Spleen (tissue), 11 donors: ENCODE measurements at regions not wholly inside any gene's neighbourhood (a gene's known extent, or its start where the extent isn't known, plus 50 kb on each side); places are given as distances from the start of the nearest gene placed in this dataset.
"Not testable (repeated sequence)": the region's sequence is repeated elsewhere in the genome, so short reads cannot be mapped to it uniquely, and the experiment has no call there.

ENCODE experiments used
- DNase-seq: peaks from one replicate; pipeline ENCODE4 v3.0.0-alpha.2; 2020
- H3K27ac ChIP-seq, 8 donors: fragments of 200-600 bp; sonication (generic) in 7 of 8; 1 replicate in 4 of 8; 2 replicates in 4 of 8; pipeline versions ENCODE4 v1.5.0 to v1.8.0; 2016 to 2021; ENCODE audit warnings: inconsistent platforms in 4 of 8, mild to moderate bottlenecking in 4 of 8, moderate library complexity in 1 of 8
- H3K27me3 ChIP-seq, 7 donors: fragments of 200-600 bp; sonication (generic) in 6 of 7; replicated peaks in 1 of 7; 1 replicate in 4 of 7; 2 replicates in 3 of 7; pipeline versions ENCODE4 v1.5.0 to v1.8.0; 2016 to 2021; ENCODE audit warnings: inconsistent platforms in 3 of 7, mild to moderate bottlenecking in 1 of 7
- H3K36me3 ChIP-seq, 6 donors: fragments of 200-600 bp; sonication (generic) in 5 of 6; 1 replicate in 4 of 6; 2 replicates in 2 of 6; pipeline versions ENCODE4 v1.5.0 to v1.8.0; 2016 to 2021; ENCODE audit warnings: inconsistent platforms in 2 of 6
- H3K4me1 ChIP-seq, 6 donors: fragments of 200-600 bp; sonication (generic) in 5 of 6; 1 replicate in 3 of 6; 2 replicates in 3 of 6; pipeline versions ENCODE4 v1.5.0 to v1.8.0; 2016 to 2021; ENCODE audit warnings: inconsistent platforms in 3 of 6
- H3K4me3 ChIP-seq, 8 donors: fragments of 200-600 bp; sonication (generic) in 7 of 8; 1 replicate in 4 of 8; 2 replicates in 4 of 8; pipeline versions ENCODE4 v1.5.0 to v1.8.0; 2016 to 2021; ENCODE audit warnings: inconsistent platforms in 4 of 8, mild to moderate bottlenecking in 4 of 8, moderate library complexity in 2 of 8
- H3K9me3 ChIP-seq, 8 donors: fragments of 200-600 bp; sonication (generic) in 7 of 8; 1 replicate in 4 of 8; 2 replicates in 4 of 8; pipeline versions ENCODE4 v1.5.0 to v1.8.0; 2016 to 2021; ENCODE audit warnings: inconsistent platforms in 4 of 8
- CTCF ChIP-seq, 11 experiments: fragments of 200-600 bp in 7 of 11; fragments of 450-650 bp in 4 of 11; sonication (generic) in 4 of 11; IDR thresholded peaks in 8 of 11; conservative IDR thresholded peaks in 3 of 11; 1 replicate in 7 of 11; 2 replicates in 4 of 11; pipeline versions ENCODE4 v1.4.0 to v1.8.0; 2016 to 2021; ENCODE audit warnings: antibody characterized with exemption in 11 of 11, inconsistent platforms in 4 of 11, mild to moderate bottlenecking in 1 of 11
- POLR2A ChIP-seq, 3 donors: fragments of 450-650 bp; IDR thresholded peaks; one replicate each; pipeline ENCODE4 v1.5.1; 2017; ENCODE audit warnings: antibody characterized with exemption in 3 of 3, mild to moderate bottlenecking in 1 of 3
- POLR2AphosphoS5 ChIP-seq, 3 donors: sonication (generic); formaldehyde crosslinking; IDR thresholded peaks; one replicate each; pipeline ENCODE4 v1.5.1; 2017; ENCODE audit warnings: antibody characterized with exemption in 3 of 3
- WGBS, 5 donors: extraction: QIAGEN DNeasy Blood & Tissue Kit in 3 of 5; methylation state at CpG; one replicate each; pipeline versions ENCODE4 v1.1.5 to v1.1.7; 2013 to 2018; 5-methylcytosine and 5-hydroxymethylcytosine counted together
- intact Hi-C: fragments of 100-400 bp; cut with DNase I; formaldehyde crosslinking; loops from one replicate; pipeline ENCODE4 v1.15.0; 2023; ENCODE audit warnings: low total_unique reads
- donor health status: healthy with polysubstance abuse.
- donor health status: DM: no; HTN: no; CAD: no; lungs with moderate emphysema.
- donor health status: DM: no; HTN: no; CAD: no.
- donor health status: Bipolar disorder and iron deficiency.
- donor health status: healthy.
- donor health status: DM: no; HTN: no; CAD: no.
- donor health status: DM: yes; HTN: yes; CAD: no.

GRCh38 chr10:8163824-8164223, 109.3 kb downstream of the GATA3 start:
- H3K4me1 ChIP-seq, result no peaks in the 10 kb centered on the region
- intact Hi-C loops, result no loop called here
- TF ChIP-seq CTCF (IDR thresholded peaks at IDR 0.05 in 8 of 11, conservative IDR thresholded peaks at IDR 0.05 in 3 of 11) (no peak), POLR2A (IDR thresholded peaks at IDR 0.05) (no peak), POLR2AphosphoS5 (IDR thresholded peaks at IDR 0.05) (no peak)
- H3K4me3 ChIP-seq, result no peak overlapping the region
- H3K27ac ChIP-seq, result no peak overlapping the region
- no peaks in the 10 kb centered on the region for H3K36me3 ChIP-seq
- no peaks in the 10 kb centered on the region for H3K27me3 ChIP-seq
- peaks cover 0 to 33% (median 25%) of the 10 kb centered on the region in 8 donors for H3K9me3 ChIP-seq
- WGBS, 5 donors, result 83 to 96% (median 92%) methylated on average over 2 of the region's 2 CpGs
- DNase-seq, result no peak

GRCh38 chr10:8164640-8165039, 110.2 kb downstream of the GATA3 start:
- H3K4me1 ChIP-seq, intact Hi-C loops, H3K27ac ChIP-seq, H3K27me3 ChIP-seq, H3K36me3 ChIP-seq, DNase-seq, H3K4me3 ChIP-seq: not testable (repeated sequence)
- 89 to 97% (median 91%) methylated on average over 1 of the region's 1 CpG for WGBS, 5 donors
- peaks cover 0 to 41% (median 33%) of the 10 kb centered on the region in 8 donors for H3K9me3 ChIP-seq

GRCh38 chr10:8168836-8169235, 114.3 kb downstream of the GATA3 start:
- Histone ChIP-seq H3K27ac (no peak overlapping the region), H3K9me3 (peaks cover 0 to 46% (median 36%) of the 10 kb centered on the region in 8 donors), H3K4me3 (no peak overlapping the region), H3K4me1 (no peaks in the 10 kb centered on the region), H3K27me3 (no peaks in the 10 kb centered on the region), H3K36me3 (no peaks in the 10 kb centered on the region)
- intact Hi-C loops, result no loop called here
- DNase-seq, result no peak
- no peak for TF ChIP-seq POLR2A (IDR thresholded peaks at IDR 0.05)
- TF ChIP-seq POLR2AphosphoS5 (IDR thresholded peaks at IDR 0.05), result no peak
- TF ChIP-seq CTCF (IDR thresholded peaks at IDR 0.05 in 8 of 11, conservative IDR thresholded peaks at IDR 0.05 in 3 of 11), result no peak

- 86 to 93% (median 90%) methylated on average over 2 of the region's 2 CpGs for WGBS, 5 donors
- intact Hi-C loops, result no loop called here
These were observed 116.5 kb downstream of the GATA3 start for GRCh38 chr10:8171008-8171407.

More at GRCh38 chr10:8171008-8171407, 116.5 kb downstream of the GATA3 start:
- Histone ChIP-seq H3K27ac (no peak overlapping the region), H3K4me1 (no peaks in the 10 kb centered on the region), H3K36me3 (no peaks in the 10 kb centered on the region), H3K27me3 (no peaks in the 10 kb centered on the region), H3K9me3 (peaks cover 0 to 32% (median 28%) of the 10 kb centered on the region in 8 donors), H3K4me3 (no peak overlapping the region)
- no peak for TF ChIP-seq POLR2A (IDR thresholded peaks at IDR 0.05)
- TF ChIP-seq POLR2AphosphoS5 (IDR thresholded peaks at IDR 0.05), result no peak
- TF ChIP-seq CTCF (IDR thresholded peaks at IDR 0.05 in 8 of 11, conservative IDR thresholded peaks at IDR 0.05 in 3 of 11), result no peak
- no peak for DNase-seq
